IPS-NIHi7 (cell line): ENCODE measurements at regions not wholly inside any gene's neighbourhood (a gene's known extent, or its start where the extent isn't known, plus 50 kb on each side); places are given as distances from the start of the nearest gene placed in this dataset.
"Not testable (repeated sequence)": the region's sequence is repeated elsewhere in the genome, so short reads cannot be mapped to it uniquely, and the experiment has no call there.

Experiments used
- DNase-seq: peaks from one replicate; pipeline ENCODE4 v3.0.0; 2012; ENCODE audit warnings: mixed read lengths; ENCODE audit errors: extremely low spot score

DNA sequence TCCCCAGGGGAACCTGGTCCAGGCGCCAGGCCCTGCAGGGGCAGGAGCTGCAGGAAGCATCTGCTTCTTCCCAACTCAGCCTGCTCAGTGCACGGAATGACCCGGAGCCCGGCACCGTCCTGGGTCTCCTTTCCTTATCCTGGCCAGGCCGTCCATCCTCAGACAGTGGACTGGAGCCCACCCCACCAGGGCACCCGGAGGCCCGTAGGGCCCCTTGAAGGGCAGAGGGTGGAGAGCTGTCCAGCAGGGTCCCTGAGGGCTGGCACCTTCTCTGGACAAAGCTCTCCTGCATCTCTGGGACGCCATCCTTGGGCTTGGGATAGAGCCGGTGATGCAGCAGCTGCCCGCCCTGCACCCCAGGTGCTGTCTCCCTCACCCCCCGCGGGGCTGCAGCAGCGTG, 207.9 kb downstream of the TMEM121 start:
- DNase-seq, result not testable (repeated sequence)

DNA sequence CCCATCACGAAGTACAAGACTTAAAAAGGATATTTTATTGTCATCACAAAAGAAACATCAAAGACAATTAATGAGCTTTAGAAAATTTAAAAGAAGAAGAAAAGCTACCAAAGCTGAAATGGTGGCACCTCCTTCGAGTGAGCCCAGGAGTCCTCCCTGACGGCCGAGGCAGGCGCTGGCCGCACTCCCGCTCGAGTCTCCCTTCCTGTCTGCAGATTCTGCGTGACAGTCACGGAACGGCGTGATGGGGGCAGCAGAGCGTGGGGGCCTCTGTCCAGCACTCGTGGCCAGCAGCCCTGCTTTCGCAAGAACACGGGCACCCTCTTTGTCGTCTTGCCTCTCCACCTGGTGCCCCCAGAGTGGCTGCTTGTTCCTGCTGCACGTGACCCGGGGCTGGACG, 209.9 kb downstream of the TMEM121 start:
- not testable (repeated sequence) for DNase-seq

GRCh38 chr14:105737504-105738246, 211.3 kb downstream of the TMEM121 start:
- DNase-seq, result no peak

- no peak for DNase-seq
Observed at GRCh38 chr14:105738638-105739037, 212.3 kb downstream of the TMEM121 start.

DNA sequence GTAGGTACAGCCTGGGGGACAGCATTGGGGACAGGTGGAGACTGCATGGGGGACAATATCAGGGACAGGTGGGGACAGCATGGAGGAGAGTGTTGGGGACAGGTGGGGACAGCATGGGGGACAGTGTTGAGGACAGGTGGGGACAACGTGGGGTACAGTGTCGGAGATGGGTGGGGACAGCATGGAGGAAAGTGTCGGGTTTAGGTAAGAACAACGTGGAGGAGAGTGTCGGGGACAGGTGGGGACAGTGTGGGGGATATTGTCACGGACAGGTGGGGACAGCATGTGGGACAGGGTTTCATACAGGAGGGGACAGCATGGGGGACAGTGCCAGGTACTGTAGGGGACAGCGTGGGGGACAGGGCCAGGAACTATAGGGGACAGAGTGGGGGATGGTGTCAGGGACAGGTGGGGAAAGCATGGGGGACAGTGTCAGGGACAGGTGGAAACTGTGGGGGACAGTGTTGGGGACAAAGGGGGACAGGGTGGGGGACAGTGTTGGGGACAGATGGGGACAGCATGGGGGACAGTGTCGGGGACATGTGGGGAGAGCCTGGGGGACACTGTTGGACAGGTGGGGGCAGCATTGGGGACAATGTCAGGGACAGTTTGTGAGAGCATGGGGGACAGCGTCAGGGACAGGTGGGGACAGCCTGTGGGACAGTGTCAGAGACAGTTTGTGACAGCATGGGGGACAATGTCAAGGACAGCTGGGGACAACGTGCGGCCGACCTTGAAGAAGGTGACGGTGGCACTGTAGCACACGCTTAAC, 213.1 kb downstream of the TMEM121 start:
- no peak for DNase-seq

- not testable (repeated sequence) for DNase-seq
Observed at GRCh38 chr14:105740272-105740671, 213.9 kb downstream of the TMEM121 start.

DNA sequence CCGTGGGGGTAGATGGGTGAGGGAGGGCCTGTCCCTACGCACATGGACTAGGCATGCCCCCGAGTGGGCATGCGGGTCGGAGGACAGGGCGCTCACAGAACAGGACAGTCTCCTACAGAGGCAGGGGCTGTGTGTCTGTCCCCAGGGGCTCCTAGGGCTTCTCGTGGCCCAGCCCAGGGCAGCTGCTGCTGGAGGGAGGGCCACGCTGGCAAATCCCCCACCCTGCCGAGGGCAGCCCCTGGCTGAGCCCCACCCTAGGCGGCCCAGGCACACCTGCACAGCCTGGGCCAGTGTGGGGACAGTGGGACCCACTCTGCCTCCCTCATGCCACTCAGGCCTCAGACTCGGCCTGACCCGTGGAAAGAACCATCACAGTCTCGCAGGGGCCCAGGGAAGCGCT, 214.6 kb downstream of the TMEM121 start:
- DNase-seq, result not testable (repeated sequence)

GRCh38 chr14:105741707-105742530, 215.5 kb downstream of the TMEM121 start:
- not testable (repeated sequence) for DNase-seq

DNA sequence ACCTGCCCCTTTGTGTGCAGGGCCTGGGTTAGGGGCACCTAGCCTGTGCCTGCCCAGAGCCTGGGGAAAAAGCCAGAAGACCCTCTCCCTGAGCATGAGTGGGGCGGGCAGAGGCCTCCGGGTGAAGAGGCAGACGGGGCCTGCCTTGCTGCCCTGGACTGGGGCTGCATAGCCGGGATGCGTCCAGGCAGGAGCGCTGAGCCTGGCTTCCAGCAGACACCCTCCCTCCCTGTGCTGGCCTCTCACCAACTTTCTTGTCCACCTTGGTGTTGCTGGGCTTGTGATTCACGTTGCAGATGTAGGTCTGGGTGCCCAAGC, 216.1 kb downstream of the TMEM121 start:
- no peak for DNase-seq

DNA sequence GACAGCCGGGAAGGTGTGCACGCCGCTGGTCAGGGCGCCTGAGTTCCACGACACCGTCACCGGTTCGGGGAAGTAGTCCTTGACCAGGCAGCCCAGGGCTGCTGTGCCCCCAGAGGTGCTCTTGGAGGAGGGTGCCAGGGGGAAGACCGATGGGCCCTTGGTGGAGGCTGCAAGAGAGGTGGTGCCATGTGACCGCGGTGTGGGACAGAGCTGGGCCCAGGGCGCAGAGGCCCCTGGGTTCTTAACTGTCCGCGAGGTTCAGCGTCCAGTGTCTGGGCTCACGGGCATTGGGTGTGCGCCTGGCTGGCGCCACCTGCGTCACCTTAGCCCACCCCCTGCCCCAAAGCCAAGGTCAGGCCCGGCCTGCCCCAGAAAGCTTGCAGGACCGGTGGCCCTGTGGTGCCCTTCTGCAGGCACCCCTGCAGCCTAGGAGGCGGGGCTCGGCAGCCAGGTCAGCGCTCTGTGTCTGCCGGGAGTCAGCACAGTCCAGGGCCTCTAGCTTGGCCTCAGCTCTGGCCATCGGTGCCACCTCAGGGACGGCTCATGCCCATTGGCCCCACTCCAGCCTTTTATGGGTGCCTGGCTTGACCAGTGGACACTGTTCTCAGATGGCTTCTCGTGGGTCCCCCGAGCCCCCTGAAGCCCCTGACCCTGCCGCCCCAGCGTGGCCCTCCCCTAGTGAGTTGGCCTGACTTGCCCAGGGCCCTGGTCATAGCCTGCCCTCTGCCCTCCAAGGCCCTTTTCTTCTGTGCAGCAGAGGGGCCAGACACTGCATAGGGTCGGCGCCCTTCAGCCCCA, 216.7 kb downstream of the TMEM121 start:
- DNase-seq, result not testable (repeated sequence)

- not testable (repeated sequence) for DNase-seq
Observed at GRCh38 chr14:105744213-105744787, 217.9 kb downstream of the TMEM121 start.

DNA sequence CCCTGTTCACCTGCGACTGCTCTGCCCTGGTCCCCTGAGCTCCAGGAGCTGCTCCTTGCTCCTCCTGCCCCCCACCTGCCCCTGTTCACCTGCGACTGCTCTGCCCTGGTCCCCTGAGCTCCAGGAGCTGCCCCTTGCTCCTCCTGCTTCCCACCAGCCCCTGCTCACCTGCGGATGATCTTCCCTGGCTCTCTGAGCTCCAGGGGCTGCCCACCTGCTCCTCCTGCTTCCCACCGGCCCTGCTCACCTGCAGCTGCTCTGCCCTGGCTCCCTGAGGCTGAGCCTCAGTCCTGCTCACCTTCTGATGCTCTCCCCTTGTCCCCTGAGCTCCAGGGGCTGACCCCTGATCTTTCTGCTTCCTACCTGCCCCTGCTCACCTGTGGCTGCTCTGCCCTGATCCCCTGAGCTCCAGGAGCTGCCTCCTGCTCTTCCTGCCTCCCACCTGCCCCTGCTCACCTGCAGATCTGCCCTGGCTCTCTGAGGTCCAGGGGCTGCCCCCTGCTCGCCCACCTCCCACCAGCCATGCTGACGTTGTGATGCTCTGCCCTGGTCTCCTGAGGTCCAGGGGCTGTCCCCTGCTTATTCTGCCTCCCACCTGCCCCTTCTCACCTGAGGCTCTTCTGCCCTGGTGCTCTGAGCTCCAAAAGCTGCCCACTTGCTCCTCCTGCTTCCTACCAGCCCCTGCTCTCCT, 219.2 kb downstream of the TMEM121 start:
- DNase-seq, result no peak

DNA sequence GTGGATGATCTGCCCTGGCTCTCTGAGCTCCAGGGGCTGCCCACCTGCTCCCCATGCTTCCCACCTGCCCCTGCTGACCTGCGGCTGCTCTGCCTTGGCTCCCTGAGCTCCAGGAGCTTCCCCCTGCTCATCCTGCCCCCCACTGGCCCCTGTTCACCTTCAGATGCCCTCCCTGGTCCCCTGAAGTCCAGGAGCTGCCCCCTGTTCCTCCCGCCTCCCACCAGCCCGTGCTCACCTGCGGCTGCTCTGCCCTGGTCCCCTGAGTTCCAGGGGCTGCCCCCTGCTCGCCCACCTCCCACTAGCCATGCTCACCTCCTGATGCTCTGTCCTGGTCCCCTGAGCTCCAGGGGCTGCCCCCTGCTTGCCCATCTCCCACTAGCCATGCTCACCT, 219.7 kb downstream of the TMEM121 start:
- no peak for DNase-seq

- not testable (repeated sequence) for DNase-seq
Observed at GRCh38 chr14:105746800-105747502, 220.6 kb downstream of the TMEM121 start.

DNA sequence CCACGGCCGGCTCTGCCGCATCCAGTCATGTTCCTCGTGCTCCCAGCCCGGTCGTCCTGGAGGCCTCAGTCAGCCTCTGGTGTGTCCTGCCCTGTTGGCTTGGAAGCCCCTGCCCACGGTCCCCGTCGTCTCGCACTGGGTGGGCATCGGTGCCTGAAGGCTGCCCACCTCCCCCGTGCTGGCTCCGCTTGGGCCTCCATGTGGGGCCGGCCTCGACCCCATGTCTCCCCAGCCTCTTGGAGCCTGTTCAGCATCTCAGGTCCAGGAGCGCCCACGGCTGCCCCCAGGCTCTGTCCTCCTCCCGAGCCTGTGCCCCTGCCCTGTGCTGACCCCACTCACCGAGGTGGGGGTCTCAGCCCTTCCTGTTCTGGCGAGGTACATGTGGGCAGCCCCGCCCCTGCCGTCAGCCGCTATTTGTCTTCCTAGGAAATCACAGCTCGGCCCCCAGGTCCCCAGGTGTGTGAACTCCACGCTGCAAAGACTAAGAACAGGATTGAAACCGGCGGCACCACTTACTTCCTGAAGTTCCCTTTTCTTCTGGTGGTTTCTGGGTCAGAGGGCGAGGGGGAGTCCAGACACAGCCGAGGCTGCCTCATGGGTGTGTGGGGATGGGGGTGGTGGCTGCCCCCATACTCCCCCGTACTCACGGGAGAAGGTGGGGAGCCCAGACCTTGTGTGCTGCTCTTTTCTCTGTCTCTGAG, 221.3 kb downstream of the TMEM121 start:
- DNase-seq, result not testable (repeated sequence)

DNA sequence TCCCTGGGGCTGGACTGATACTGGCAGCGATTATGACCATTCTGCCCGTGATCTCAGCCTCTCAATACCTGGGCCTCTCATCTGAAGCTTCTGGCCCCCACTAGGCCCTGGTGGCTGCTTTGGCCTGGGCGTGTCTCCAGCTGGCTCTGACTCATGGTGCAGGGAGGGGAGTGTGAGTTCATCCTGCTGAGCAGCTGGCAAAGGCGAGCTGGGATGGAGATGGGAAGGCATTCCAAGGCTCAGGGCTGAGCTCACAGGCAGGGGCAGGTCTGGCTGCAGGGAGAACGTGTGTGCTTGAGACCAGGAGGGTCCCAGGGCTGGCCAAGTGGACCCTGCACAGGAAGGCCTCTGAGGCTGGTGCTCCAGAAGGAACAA, 221.8 kb downstream of the TMEM121 start:
- DNase-seq, result no peak

DNA sequence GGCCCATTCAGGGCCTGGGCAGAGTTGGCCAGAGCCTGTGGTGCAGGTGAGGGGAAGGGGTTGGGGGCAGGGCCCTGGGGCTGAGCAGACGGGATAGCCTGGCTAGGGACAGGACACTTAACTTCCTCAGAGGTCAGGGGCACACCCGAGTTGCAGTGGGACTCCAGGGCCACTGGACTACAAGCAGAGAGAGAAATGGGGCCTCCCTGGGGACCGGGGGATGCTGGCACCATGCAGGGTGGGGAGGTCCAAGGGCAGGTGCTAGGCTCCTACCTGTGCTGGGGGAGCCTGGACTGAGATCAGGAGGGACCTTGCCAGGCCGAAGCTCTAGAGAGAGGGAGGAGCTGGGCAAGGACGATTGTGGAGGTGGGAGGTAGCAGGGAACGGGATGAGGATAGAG, 222.3 kb downstream of the TMEM121 start:
- DNase-seq, result not testable (repeated sequence)

- not testable (repeated sequence) for DNase-seq
Observed at GRCh38 chr14:105749870-105750541, 223.6 kb downstream of the TMEM121 start.

DNA sequence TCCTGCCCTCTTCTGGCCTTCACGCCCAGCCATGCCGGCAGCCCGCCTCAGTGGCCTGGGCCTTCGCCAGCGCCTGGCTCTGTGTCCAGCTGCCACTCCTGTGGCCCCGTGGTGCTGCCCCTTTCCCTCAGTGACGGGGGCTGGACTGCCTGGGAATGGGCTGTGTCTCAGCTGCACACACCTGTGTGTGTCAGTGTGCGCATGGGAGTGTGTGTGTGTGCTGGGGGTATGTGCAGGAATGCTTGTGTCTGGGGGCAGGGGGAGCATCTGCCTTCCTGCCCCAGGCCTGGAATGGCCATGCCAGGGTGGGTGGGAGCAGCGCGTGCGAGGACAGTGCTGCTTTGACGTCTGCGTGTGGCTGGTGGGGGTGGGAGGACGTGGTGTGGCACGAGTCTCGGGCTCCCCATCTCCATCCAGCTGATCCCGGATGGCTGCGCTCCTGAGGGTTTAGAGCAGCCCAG, 224.9 kb downstream of the TMEM121 start:
- not testable (repeated sequence) for DNase-seq
